Heart right ventricle (tissue), 16 donors: ENCODE measurements at regions not wholly inside any gene's neighbourhood (a gene's known extent, or its start where the extent isn't known, plus 50 kb on each side); places are given as distances from the start of the nearest gene placed in this dataset.

ENCODE experiments used
- ATAC-seq, 8 donors: fragments of 200-7000 bp; cut with Tn5 transposase; one replicate each; pipeline ENCODE4 v1.9.1; 2020; ENCODE audit warnings: mild to moderate bottlenecking in 8 of 8, moderate library complexity in 8 of 8, moderate number of reproducible peaks in 1 of 8
- DNase-seq, 2 donors: peaks; one replicate each; pipeline ENCODE4 v3.0.0-alpha.2; 2020
- H3K27ac ChIP-seq, 10 donors: fragments of 200-600 bp; sonication (generic) in 2 of 10; one replicate each; pipeline versions ENCODE4 v1.5.0 to v1.8.0; 2020 to 2022; ENCODE audit warnings: mild to moderate bottlenecking in 3 of 10
- H3K27me3 ChIP-seq, 7 donors: fragments of 200-600 bp; one replicate each; pipeline ENCODE4 v1.8.0; 2021 to 2022; ENCODE audit warnings: mild to moderate bottlenecking in 2 of 7
- H3K36me3 ChIP-seq, 9 donors: fragments of 200-600 bp; sonication (generic) in 1 of 9; one replicate each; pipeline versions ENCODE4 v1.5.0 to v1.8.0; 2020 to 2022; ENCODE audit warnings: mild to moderate bottlenecking in 2 of 9
- H3K4me1 ChIP-seq, 9 donors: fragments of 200-600 bp; sonication (generic) in 1 of 9; one replicate each; pipeline versions ENCODE4 v1.5.0 to v1.8.0; 2020 to 2022; ENCODE audit warnings: mild to moderate bottlenecking in 4 of 9
- H3K4me3 ChIP-seq, 10 donors: fragments of 200-600 bp; sonication (generic) in 2 of 10; one replicate each; pipeline versions ENCODE4 v1.5.0 to v1.8.0; 2020 to 2022; ENCODE audit warnings: mild to moderate bottlenecking in 7 of 10, moderate library complexity in 2 of 10
- H3K9me3 ChIP-seq, 11 donors: fragments of 200-600 bp in 10 of 11; sonication (generic) in 2 of 11; one replicate each; pipeline versions ENCODE4 v1.5.0 to v1.8.0; 2013 to 2022; ENCODE audit warnings: mild to moderate bottlenecking in 2 of 11, control low read depth in 1 of 11, moderate library complexity in 1 of 11
- WGBS, 2 donors: extraction: QIAGEN DNeasy Blood & Tissue Kit; methylation state at CpG; one replicate each; pipeline ENCODE4 v1.1.7; 2013; ENCODE audit warnings: inconsistent platforms in 1 of 2; 5-methylcytosine and 5-hydroxymethylcytosine counted together
- intact Hi-C, 10 donors: fragments of 100-400 bp; cut with DNase I; formaldehyde crosslinking; loops; one replicate each; pipeline versions ENCODE4 v1.11.1 to v1.14.2; 2022
- TF ChIP-seq, protein P1 (sequence below), 9 donors: fragments of 200-600 bp; sonication (generic) in 2 of 9; IDR thresholded peaks; one replicate each; pipeline versions ENCODE4 v1.5.0 to v1.8.0; 2021 to 2022; ENCODE audit warnings: antibody characterized with exemption in 9 of 9, mild to moderate bottlenecking in 5 of 9, moderate library complexity in 1 of 9
- donor health status: Arrhythmogenic right ventricular cardiomyopathy.
- donor health status: ischemic (EF 13 %, LVEDD 7.1; RV severe dilation, severe dysfunction).
- donor health status: healthy with polysubstance abuse.
- donor health status: DM: no; HTN: yes; CAD: no.
- donor health status: DM: no; HTN: no; CAD: no.
- donor health status: ischemic (EF 25% LVEDD 6.9; RV normal size, moderate dysfunction).
- donor health status: ischemic (EF 25% LVEDD 5.7; RV mildly dilated, moderate dysfunction).
- donor health status: healthy.
- donor health status: DM: yes; HTN: yes; CAD: no.
- donor health status: Ischemic cardiomyopathy.
- donor health status: ischemic (EF 35%, LVEDD 5.7; RV mildly dilated, moderate dysfunction).
- donor health status: nonischemic (EF 11% LVEDD 7.7; RV severe dilation, severe dysfunction).
- donor health status: DM: yes; HTN: yes; CAD: no.
- donor health status: PGD.
- donor health status: ischemic (EF 29% LVEDD 5.4; RV normal size, mild dysfunction).
- donor health status: nonischemic (EF 23%, LVEDD 6.1; RV moderate dilation, normal function).

DNA sequence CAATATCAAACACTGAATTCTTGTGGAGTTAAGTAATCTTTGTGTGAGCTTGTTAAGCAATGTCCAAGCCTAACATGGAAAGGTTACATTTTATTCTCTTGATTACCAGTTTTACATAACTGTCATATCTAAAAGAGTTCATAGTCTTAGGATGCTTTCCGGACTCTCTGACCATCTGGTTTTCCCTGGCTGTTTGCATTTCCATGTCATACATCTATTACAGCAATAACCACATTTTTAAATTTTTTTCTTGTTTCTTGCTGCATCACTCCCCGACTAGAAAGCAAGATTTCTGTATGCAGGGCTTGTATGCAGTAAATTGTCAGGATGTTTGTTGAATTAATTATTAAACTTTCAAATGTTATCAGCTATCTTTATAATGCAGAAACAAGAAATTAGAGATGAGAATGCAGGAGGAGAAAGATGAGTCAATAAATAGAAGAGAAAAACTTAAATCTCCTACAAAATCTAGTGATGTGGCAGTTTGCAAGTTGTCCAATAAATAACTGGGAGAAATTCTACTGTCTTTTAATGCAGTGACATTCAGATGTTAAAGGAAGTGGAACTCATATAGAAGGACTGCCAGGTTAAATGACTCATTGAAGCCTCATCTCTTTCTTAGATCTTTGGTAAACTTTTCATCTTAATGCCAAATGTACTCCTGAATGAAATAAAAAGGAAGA, 179.6 kb upstream of the SGCD start:
- H3K4me1 ChIP-seq = peaks cover 0 to 17% (median 10%) of the 10 kb centered on the region in 9 donors
- intact Hi-C loops = no loop called here

DNA sequence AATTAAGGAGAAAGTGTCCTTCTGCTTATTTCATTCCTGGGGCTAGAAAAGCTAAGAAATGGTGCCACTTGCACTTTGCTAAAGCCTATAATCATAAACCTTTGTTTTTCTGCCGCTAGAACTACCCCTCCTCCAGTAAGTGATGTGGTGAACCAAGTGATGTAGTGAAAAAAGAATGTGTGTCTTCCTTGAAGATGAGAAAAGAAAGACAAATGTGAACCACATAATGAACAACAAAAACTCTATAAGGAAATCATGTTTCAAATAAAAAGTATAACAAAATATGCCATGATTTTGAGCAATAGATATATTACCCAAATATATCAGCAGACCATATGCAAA, 179.0 kb upstream of the SGCD start:
- TF ChIP-seq, protein P1, sequence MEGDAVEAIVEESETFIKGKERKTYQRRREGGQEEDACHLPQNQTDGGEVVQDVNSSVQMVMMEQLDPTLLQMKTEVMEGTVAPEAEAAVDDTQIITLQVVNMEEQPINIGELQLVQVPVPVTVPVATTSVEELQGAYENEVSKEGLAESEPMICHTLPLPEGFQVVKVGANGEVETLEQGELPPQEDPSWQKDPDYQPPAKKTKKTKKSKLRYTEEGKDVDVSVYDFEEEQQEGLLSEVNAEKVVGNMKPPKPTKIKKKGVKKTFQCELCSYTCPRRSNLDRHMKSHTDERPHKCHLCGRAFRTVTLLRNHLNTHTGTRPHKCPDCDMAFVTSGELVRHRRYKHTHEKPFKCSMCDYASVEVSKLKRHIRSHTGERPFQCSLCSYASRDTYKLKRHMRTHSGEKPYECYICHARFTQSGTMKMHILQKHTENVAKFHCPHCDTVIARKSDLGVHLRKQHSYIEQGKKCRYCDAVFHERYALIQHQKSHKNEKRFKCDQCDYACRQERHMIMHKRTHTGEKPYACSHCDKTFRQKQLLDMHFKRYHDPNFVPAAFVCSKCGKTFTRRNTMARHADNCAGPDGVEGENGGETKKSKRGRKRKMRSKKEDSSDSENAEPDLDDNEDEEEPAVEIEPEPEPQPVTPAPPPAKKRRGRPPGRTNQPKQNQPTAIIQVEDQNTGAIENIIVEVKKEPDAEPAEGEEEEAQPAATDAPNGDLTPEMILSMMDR (IDR thresholded peaks at IDR 0.05) = no peak
- WGBS, 2 donors = 65 to 70% methylated on average over 1 of the region's 1 CpG
- Histone ChIP-seq H3K36me3 (no peaks in the 10 kb centered on the region), H3K9me3 (peaks cover 0 to 12% (median 4%) of the 10 kb centered on the region in 11 donors), H3K27ac (no peak overlapping the region), H3K4me3 (no peak overlapping the region), H3K27me3 (no peaks in the 10 kb centered on the region), H3K4me1 (peaks cover 0 to 17% (median 10%) of the 10 kb centered on the region in 9 donors)
- DNase-seq = no peak
- intact Hi-C loops = no loop called here
- no peak for ATAC-seq

More for the DNA sequence above, 179.6 kb upstream of the SGCD start:
- ATAC-seq (peak in 2 of 8 donors; percentile 42 to 46), DNase-seq (no peak)
- Histone ChIP-seq H3K4me3 (no peak overlapping the region), H3K36me3 (no peaks in the 10 kb centered on the region), H3K27ac (no peak overlapping the region), H3K27me3 (no peaks in the 10 kb centered on the region), H3K9me3 (peaks cover 0 to 17% (median 8%) of the 10 kb centered on the region in 11 donors)
- TF ChIP-seq, protein P1 (IDR thresholded peaks at IDR 0.05) = no peak
- 40 to 48% methylated on average over 2 of the region's 2 CpGs for WGBS, 2 donors

DNA sequence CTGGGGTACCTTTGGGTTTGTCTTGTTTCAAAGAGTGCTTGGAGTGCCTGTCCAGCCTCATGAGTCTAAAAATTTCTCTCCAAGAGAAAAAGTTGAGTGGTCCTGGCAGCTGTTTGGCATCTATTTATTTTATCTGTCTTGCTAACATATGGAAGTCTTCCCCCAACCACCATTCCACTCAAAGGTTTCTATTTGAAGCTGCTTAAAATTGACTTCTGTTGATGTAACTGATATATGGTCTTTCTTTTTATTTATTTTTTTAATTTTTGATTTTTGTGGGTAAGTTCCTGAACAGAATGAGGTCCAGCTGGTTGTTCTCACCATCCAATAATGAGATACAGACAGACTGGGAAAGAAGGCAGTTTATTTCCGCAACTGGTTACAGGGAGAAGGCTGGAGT, 178.7 kb upstream of the SGCD start:
- peaks cover 0 to 8% (median under 1%) of the 10 kb centered on the region in 11 donors for H3K9me3 ChIP-seq
- H3K27ac ChIP-seq = no peak overlapping the region
- no peak overlapping the region for H3K4me3 ChIP-seq
- H3K4me1 ChIP-seq = peaks cover 0 to 17% (median 10%) of the 10 kb centered on the region in 9 donors
- H3K36me3 ChIP-seq = no peaks in the 10 kb centered on the region
- DNase-seq (no peak), ATAC-seq (no peak)
- TF ChIP-seq, protein P1 (IDR thresholded peaks at IDR 0.05) = no peak
- no peaks in the 10 kb centered on the region for H3K27me3 ChIP-seq
- intact Hi-C loops = no loop called here
- 73 to 76% methylated on average over 1 of the region's 1 CpG for WGBS, 2 donors

DNA sequence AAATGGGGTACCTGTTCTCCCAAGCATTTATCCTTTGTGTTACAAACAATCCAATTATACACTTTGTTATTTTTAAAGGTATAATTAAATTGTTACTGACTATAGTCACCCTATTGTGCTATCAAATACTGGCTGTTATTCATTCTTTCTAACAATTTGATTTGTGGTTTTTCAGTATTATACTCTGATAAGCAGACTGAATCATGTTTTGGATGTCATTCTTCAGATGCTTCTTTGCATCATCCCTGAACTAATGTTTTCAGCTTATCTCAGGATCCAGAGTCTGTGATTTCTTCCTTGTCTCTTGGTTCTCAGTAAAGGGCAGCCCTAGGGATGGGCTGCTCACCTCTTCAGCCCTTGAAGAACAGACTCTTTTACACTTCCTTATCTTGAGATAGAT, 177.8 kb upstream of the SGCD start:
- Histone ChIP-seq H3K27me3 (no peaks in the 10 kb centered on the region), H3K36me3 (no peaks in the 10 kb centered on the region), H3K4me1 (peaks cover 0 to 17% (median 10%) of the 10 kb centered on the region in 9 donors), H3K27ac (no peak overlapping the region), H3K9me3 (peaks cover 0 to 5% (median 0%) of the 10 kb centered on the region in 11 donors), H3K4me3 (no peak overlapping the region)
- ATAC-seq (no peak), DNase-seq (no peak)
- intact Hi-C loops = no loop called here
- TF ChIP-seq, protein P1 (IDR thresholded peaks at IDR 0.05) = no peak
